Thoracic aorta (tissue), 2 donors: ENCODE measurements at regions not wholly inside any gene's neighbourhood (a gene's known extent, or its start where the extent isn't known, plus 50 kb on each side); places are given as distances from the start of the nearest gene placed in this dataset.

ENCODE experiments used
- ATAC-seq: fragments of 150-250 bp; one replicate; pipeline ENCODE4 v1.8.0; 2017; ENCODE audit warnings: low read depth; ENCODE audit not compliant: insufficient number of reproducible peaks, low FRiP score
- DNase-seq: peaks from one replicate; pipeline ENCODE4 v3.0.0-alpha.2; 2020; ENCODE audit warnings: low spot score
- H3K27ac ChIP-seq, 2 donors: fragments of 200-600 bp; sonication (generic); 1 replicate in 1 of 2; 2 replicates in 1 of 2; pipeline ENCODE4 v1.5.1; 2016; ENCODE audit warnings: mild to moderate bottlenecking in 2 of 2, moderate library complexity in 2 of 2
- H3K27me3 ChIP-seq: fragments of 200-600 bp; sonication (generic); replicated peaks from 2 replicates; pipeline ENCODE4 v1.6.0; 2016; ENCODE audit warnings: mild to moderate bottlenecking; ENCODE audit not compliant: insufficient read depth
- H3K36me3 ChIP-seq: fragments of 200-600 bp; sonication (generic); one replicate; pipeline ENCODE4 v1.5.1; 2016
- H3K4me1 ChIP-seq, 2 donors: fragments of 200-600 bp; sonication (generic); 1 replicate in 1 of 2; 2 replicates in 1 of 2; pipeline versions ENCODE4 v1.5.1 to v1.6.0; 2016; ENCODE audit warnings: low read depth in 2 of 2, mild to moderate bottlenecking in 1 of 2; ENCODE audit not compliant: control insufficient read depth in 1 of 2
- H3K4me3 ChIP-seq: fragments of 200-600 bp; sonication (generic); 2 replicates; pipeline ENCODE4 v1.5.1; 2016; ENCODE audit warnings: mild to moderate bottlenecking
- H3K9me3 ChIP-seq: fragments of 200-600 bp; sonication (generic); 2 replicates; pipeline ENCODE4 v1.5.1; 2016
- TF ChIP-seq, protein P1 (sequence below): fragments of 200-600 bp; sonication (generic); IDR thresholded peaks from one replicate; pipeline ENCODE4 v1.5.1; 2019; ENCODE audit warnings: antibody characterized with exemption

DNA sequence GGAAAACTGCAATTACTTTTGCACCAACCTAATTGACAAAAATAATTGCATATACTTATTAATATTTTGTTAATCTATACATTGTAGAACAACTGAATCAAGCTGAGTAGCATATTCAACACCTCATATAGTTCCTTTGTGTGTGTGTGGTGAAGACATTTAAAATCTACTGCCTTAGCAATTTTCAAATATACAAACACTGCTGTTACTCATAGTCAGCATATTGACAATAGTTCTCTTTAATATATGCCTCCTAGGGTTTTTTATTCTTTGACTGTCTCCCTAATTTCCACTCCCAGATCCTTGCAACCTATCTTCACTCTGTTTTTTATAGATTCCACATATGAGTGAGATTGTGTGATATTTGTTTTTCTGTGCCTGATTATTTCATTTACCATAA lies 426.8 kb downstream of the PPARGC1A start:
- H3K27ac ChIP-seq: no peak overlapping the region
- no peaks in the 10 kb centered on the region for H3K36me3 ChIP-seq
- H3K9me3 ChIP-seq: peaks cover 7% of the 10 kb centered on the region
- TF ChIP-seq, protein P1, sequence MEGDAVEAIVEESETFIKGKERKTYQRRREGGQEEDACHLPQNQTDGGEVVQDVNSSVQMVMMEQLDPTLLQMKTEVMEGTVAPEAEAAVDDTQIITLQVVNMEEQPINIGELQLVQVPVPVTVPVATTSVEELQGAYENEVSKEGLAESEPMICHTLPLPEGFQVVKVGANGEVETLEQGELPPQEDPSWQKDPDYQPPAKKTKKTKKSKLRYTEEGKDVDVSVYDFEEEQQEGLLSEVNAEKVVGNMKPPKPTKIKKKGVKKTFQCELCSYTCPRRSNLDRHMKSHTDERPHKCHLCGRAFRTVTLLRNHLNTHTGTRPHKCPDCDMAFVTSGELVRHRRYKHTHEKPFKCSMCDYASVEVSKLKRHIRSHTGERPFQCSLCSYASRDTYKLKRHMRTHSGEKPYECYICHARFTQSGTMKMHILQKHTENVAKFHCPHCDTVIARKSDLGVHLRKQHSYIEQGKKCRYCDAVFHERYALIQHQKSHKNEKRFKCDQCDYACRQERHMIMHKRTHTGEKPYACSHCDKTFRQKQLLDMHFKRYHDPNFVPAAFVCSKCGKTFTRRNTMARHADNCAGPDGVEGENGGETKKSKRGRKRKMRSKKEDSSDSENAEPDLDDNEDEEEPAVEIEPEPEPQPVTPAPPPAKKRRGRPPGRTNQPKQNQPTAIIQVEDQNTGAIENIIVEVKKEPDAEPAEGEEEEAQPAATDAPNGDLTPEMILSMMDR: no peak
- H3K4me3 ChIP-seq: no peak overlapping the region
- ATAC-seq (no peak), DNase-seq (no peak)
- no peaks in the 10 kb centered on the region for H3K4me1 ChIP-seq
- H3K27me3 ChIP-seq: no peaks in the 10 kb centered on the region

DNA sequence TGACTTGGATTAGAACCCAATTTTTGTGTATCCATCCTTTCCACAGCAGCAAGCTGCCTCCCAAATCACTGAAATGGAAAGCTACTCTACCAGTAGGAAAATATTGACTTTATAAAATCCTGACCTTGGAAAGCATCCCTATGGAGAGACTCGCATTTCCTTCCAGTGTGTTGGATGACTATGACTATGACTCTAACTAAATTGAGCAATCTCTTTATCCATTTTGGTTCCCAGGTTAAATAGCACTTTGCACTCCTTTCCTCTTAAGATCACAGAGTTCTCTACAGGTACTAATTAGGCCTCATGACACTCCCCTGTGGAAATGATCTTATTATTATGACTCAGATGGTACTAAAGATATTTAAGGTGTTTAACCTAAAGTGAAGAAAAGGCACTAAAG lies 431.8 kb downstream of the PPARGC1A start:
- Histone ChIP-seq H3K4me3 (no peak overlapping the region), H3K36me3 (no peaks in the 10 kb centered on the region), H3K4me1 (no peaks in the 10 kb centered on the region), H3K9me3 (no peaks in the 10 kb centered on the region), H3K27ac (no peak overlapping the region), H3K27me3 (no peaks in the 10 kb centered on the region)
- ATAC-seq (no peak), DNase-seq (no peak)
- TF ChIP-seq, protein P1: no peak

DNA sequence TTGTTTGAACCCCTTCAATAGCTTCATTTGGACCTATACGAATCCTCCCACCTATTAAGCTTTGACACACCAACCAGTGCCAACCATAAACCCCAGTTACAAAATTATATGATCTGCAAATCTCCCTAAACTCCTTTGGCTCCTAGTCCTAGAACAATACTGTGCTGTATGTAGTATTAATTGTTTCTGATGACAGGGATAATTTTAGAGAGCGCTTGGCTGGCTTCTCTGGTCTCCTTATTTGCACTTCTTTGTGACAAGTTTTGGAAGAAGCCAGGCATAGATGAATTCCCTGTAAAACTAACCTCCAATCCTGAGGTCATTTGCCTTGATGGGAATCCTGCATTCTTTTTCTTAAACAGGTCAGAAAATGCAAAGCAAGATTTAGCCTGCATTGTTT lies 433.0 kb downstream of the PPARGC1A start:
- no peak overlapping the region for H3K27ac ChIP-seq
- TF ChIP-seq, protein P1: no peak
- no peaks in the 10 kb centered on the region for H3K36me3 ChIP-seq
- H3K4me1 ChIP-seq: no peaks in the 10 kb centered on the region
- H3K4me3 ChIP-seq: no peak overlapping the region
- ATAC-seq (no peak), DNase-seq (no peak)
- no peaks in the 10 kb centered on the region for H3K9me3 ChIP-seq
- H3K27me3 ChIP-seq: no peaks in the 10 kb centered on the region

DNA sequence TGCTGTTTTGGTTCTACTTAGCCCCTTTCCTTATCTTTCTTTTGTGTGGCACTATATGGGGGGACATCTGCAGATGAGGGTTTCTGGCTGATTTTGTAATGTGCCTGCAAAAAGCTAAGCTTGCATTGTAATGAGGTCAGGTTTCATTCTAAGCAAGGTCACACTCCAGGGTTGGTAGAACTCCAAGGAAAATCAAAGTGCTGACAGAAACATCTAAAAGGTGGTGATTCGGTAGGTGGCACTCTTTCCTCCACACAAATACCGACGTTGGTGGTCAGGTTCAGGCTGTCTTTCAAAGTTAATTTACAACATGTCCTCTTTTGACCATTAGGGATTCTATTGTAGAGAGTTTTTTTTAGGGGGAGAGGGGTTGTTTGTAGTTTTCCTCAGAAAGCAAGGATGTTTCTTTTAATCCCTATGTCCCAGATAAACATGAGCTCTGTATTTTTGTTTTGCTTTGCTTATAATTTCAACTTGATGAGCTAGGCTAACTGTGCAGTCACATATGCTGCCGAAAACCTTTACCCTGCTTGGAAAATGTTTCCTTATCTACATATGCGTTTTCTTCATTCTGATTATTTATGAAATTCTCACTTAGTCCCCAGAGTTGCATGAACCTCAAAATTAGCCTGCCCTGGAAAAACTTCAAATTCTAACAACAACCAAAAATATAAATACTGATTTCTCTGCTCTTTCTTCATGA lies 434.2 kb downstream of the PPARGC1A start:
- no peaks in the 10 kb centered on the region for H3K36me3 ChIP-seq
- H3K27ac ChIP-seq: no peak overlapping the region
- no peaks in the 10 kb centered on the region for H3K9me3 ChIP-seq
- DNase-seq (no peak), ATAC-seq (no peak)
- H3K4me1 ChIP-seq: no peaks in the 10 kb centered on the region
- TF ChIP-seq, protein P1: no peak
- H3K27me3 ChIP-seq: no peaks in the 10 kb centered on the region
- no peak overlapping the region for H3K4me3 ChIP-seq

DNA sequence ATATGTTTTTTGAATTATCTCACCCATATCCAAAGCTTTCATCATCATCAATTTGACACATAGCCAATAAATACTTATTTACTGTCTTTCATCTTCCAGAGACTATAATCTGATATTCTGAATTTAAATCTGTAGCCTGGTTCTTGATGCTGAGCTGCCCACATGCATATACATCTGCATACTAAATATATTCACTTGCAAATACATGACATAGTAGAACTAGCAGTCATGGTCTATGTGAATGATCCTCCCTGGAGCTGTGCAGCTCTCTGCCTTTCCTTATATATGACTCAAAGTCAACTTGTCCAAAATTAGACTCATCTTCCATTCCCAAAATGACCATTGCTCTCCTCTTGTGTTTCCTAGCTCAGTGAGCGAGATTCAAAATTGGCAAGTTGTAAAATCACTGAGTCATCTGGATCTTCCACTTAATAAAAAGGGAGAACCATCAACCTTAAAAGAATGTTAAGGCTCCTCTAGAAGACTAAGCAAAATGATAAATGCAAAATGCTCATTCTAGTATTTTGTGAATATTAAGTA lies 448.2 kb downstream of the PPARGC1A start:
- no peak for ATAC-seq
- no peaks in the 10 kb centered on the region for H3K27me3 ChIP-seq

More for the DNA sequence above, 448.2 kb downstream of the PPARGC1A start:
- Histone ChIP-seq H3K36me3 (no peaks in the 10 kb centered on the region), H3K4me3 (no peak overlapping the region), H3K4me1 (no peaks in the 10 kb centered on the region), H3K27ac (no peak overlapping the region), H3K9me3 (no peaks in the 10 kb centered on the region)
- TF ChIP-seq, protein P1: no peak
- no peak for DNase-seq
